A673 (cell line): ENCODE measurements at regions not wholly inside any gene's neighbourhood (a gene's known extent, or its start where the extent isn't known, plus 50 kb on each side); places are given as distances from the start of the nearest gene placed in this dataset.

Source experiments
- EZH2 ChIP-seq: fragments of 200-600 bp; sonication (generic); IDR thresholded peaks from 2 replicates; pipeline ENCODE4 v1.6.1; 2017; ENCODE audit warnings: borderline replicate concordance, low read depth, mild to moderate bottlenecking, mixed read lengths, antibody characterized with exemption, low read length; ENCODE audit not compliant: poor library complexity, severe bottlenecking
- TF ChIP-seq, protein P1 (sequence below): fragments of 300-800, 200-600 bp; sonication (generic); conservative IDR thresholded peaks from 2 replicates; pipeline ENCODE4 v1.5.1; 2017; ENCODE audit warnings: low read depth, mild to moderate bottlenecking, antibody characterized with exemption, low read length, moderate library complexity, mixed read lengths

DNA sequence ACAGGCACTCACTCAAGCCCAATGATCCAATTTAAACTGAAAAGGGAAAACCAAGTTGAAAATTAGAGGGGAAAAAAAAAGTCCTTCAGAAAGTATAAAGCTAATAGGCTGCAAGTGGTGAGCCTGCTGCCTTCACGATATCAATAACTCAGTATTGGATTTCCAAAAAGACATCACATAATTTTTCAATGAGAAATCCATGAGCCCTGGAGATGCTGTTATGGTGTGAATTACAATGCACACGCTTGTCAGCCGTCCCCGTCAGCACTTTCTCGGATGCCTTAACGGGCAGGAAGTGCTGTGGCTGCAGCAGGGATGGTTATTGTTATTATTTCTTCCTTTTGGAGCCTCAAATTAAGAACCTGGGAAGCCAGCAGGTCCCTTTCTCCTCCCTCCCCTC, 138.5 kb downstream of the DHX35 start:
- TF ChIP-seq, protein P1, sequence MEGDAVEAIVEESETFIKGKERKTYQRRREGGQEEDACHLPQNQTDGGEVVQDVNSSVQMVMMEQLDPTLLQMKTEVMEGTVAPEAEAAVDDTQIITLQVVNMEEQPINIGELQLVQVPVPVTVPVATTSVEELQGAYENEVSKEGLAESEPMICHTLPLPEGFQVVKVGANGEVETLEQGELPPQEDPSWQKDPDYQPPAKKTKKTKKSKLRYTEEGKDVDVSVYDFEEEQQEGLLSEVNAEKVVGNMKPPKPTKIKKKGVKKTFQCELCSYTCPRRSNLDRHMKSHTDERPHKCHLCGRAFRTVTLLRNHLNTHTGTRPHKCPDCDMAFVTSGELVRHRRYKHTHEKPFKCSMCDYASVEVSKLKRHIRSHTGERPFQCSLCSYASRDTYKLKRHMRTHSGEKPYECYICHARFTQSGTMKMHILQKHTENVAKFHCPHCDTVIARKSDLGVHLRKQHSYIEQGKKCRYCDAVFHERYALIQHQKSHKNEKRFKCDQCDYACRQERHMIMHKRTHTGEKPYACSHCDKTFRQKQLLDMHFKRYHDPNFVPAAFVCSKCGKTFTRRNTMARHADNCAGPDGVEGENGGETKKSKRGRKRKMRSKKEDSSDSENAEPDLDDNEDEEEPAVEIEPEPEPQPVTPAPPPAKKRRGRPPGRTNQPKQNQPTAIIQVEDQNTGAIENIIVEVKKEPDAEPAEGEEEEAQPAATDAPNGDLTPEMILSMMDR, result no peak
- no peak for TF ChIP-seq EZH2
